HepG2 (cell line): ENCODE measurements at regions not wholly inside any gene's neighbourhood (a gene's known extent, or its start where the extent isn't known, plus 50 kb on each side); places are given as distances from the start of the nearest gene placed in this dataset.

Experiments used
- ATAC-seq: fragments of 200-7000 bp; cut with Tn5 transposase; 3 replicates; pipeline ENCODE4 v1.9.1; 2020; ENCODE audit warnings: mild to moderate bottlenecking, moderate library complexity
- BruUV-seq: library from RNA; stranded (reverse); fragments of 400-500 nt; replicated peaks from 2 replicates; lab custom pipeline; 2021; lab: Mats Ljungman, UMichigan
- CTCF ChIA-PET: fragments of 300-600 bp; formaldehyde crosslinking; extraction: SDS; loops from one replicate; lab custom pipeline; 2021; ENCODE audit warnings: low total read pairs, inconsistent platforms, low intra/inter-chr PET ratio; lab: Yijun Ruan, JAX
- POLR2A ChIA-PET: fragments of 350-600 bp; sonication (Branson Sonifier 250); formaldehyde crosslinking; loops from one replicate; lab custom pipeline; 2020; ENCODE audit warnings: antibody characterized with exemption, inconsistent platforms; lab: Yijun Ruan, JAX
- DNase-seq: peaks from one replicate; pipeline ENCODE4 v3.0.0-alpha.2; 2015; ENCODE audit warnings: low spot score
- FAIRE-seq: peaks from 3 replicates; lab custom pipeline; 2011; peaks lifted over from hg19 to GRCh38; lab: Jason Lieb, UNC
- H2AFZ ChIP-seq: one replicate; pipeline ENCODE4 v1.6.1; 2011; ENCODE audit warnings: low read length, inconsistent platforms
- H3K27ac ChIP-seq: fragments of 300-600 bp; 3 replicates; pipeline ENCODE4 v1.8.0; 2011; ENCODE audit warnings: mixed run types, mild to moderate bottlenecking, mixed read lengths, low read length, inconsistent platforms; ENCODE audit not compliant: insufficient read depth; ENCODE audit errors: extremely low read length
- H3K27me3 ChIP-seq, 2 experiments: fragments of 200-600 bp in 1 of 2; 2 replicates in 1 of 2; 3 replicates in 1 of 2; pipeline versions ENCODE4 v1.6.0 to v1.8.0; 2011; ENCODE audit warnings: low read length in 2 of 2, mild to moderate bottlenecking in 2 of 2, moderate library complexity in 2 of 2, inconsistent platforms in 1 of 2; ENCODE audit not compliant: insufficient read depth in 2 of 2, control insufficient read depth in 1 of 2
- H3K36me3 ChIP-seq, 2 experiments: fragments of 200-600 bp in 1 of 2; replicated peaks in 1 of 2; 2 replicates in 1 of 2; 3 replicates in 1 of 2; pipeline versions ENCODE4 v1.5.1 to v1.8.0; 2011; ENCODE audit warnings: low read length in 2 of 2, inconsistent platforms in 1 of 2; ENCODE audit not compliant: insufficient read depth in 2 of 2, control insufficient read depth in 1 of 2
- H3K4me1 ChIP-seq: 2 replicates; pipeline ENCODE4 v1.5.1; 2012; ENCODE audit warnings: low read length, inconsistent platforms; ENCODE audit not compliant: insufficient read depth
- H3K4me2 ChIP-seq: 2 replicates; pipeline ENCODE4 v1.6.0; 2011; ENCODE audit warnings: low read depth, low read length, inconsistent platforms
- H3K4me3 ChIP-seq, 3 experiments: fragments of 200-600 bp in 1 of 3; sonication (generic), shearing (Covaris generic) in 1 of 3; replicated peaks in 1 of 3; 2 replicates each; pipeline ENCODE4 v1.5.1; 2011 to 2016; ENCODE audit warnings: low read length in 3 of 3, inconsistent platforms in 2 of 3, low read depth in 2 of 3, mild to moderate bottlenecking in 2 of 3, control low read depth in 1 of 3, mixed read lengths in 1 of 3; ENCODE audit not compliant: insufficient read depth in 1 of 3
- H3K79me2 ChIP-seq: one replicate; pipeline ENCODE4 v1.6.1; 2011; ENCODE audit warnings: low read length, inconsistent platforms; ENCODE audit not compliant: insufficient read depth
- H3K9ac ChIP-seq: 2 replicates; pipeline ENCODE4 v1.6.0; 2011; ENCODE audit warnings: mild to moderate bottlenecking, low read depth, low read length, inconsistent platforms; ENCODE audit not compliant: insufficient read depth
- H3K9me3 ChIP-seq: 2 replicates; pipeline ENCODE4 v1.5.1; 2012; ENCODE audit warnings: mild to moderate bottlenecking, low read length
- H4K20me1 ChIP-seq: 2 replicates; pipeline ENCODE4 v1.6.0; 2011; ENCODE audit warnings: inconsistent platforms, mild to moderate bottlenecking, low read length, moderate library complexity; ENCODE audit not compliant: insufficient read depth
- BCL6 ChIP-seq: IDR thresholded peaks from 2 replicates; pipeline ENCODE4 v1.6.1; 2016; ENCODE audit warnings: missing genetic modification reagents, missing compliant biosample characterization
- CAMTA2 ChIP-seq: sonication (generic); formaldehyde crosslinking; IDR thresholded peaks from 2 replicates; pipeline ENCODE4 v1.4.0; 2020; ENCODE audit warnings: mild to moderate bottlenecking, missing genetic modification reagents, borderline replicate concordance
- CC2D1A ChIP-seq: sonication (generic); formaldehyde crosslinking; IDR thresholded peaks from 2 replicates; pipeline ENCODE4 v1.8.1; 2023; ENCODE audit warnings: mild to moderate bottlenecking, missing genetic modification reagents
- KLF11 ChIP-seq: IDR thresholded peaks from 2 replicates; pipeline ENCODE4 v1.6.1; 2016; ENCODE audit warnings: missing compliant biosample characterization
- MAF1 ChIP-seq: sonication (generic); formaldehyde crosslinking; IDR thresholded peaks from 2 replicates; pipeline ENCODE4 v1.5.0; 2020; ENCODE audit warnings: missing genetic modification reagents, borderline replicate concordance
- NCOA5 ChIP-seq: sonication (generic); formaldehyde crosslinking; IDR thresholded peaks from 2 replicates; pipeline ENCODE4 v1.4.0; 2020; ENCODE audit warnings: missing genetic modification reagents
- NFE2L2 ChIP-seq: fragments of 150-350 bp; IDR thresholded peaks from 2 replicates; pipeline ENCODE4 v1.6.1; 2014; ENCODE audit warnings: low read length
- PCBP1 ChIP-seq: fragments of 200-400 bp; formaldehyde crosslinking; IDR thresholded peaks from 2 replicates; pipeline ENCODE4 v1.6.1; 2017; ENCODE audit warnings: mild to moderate bottlenecking, low read depth, low read length, borderline replicate concordance
- PHF21A ChIP-seq: sonication (generic); formaldehyde crosslinking; IDR thresholded peaks from 2 replicates; pipeline ENCODE4 v1.5.0; 2020; ENCODE audit warnings: mild to moderate bottlenecking, missing genetic modification reagents
- TSC22D2 ChIP-seq: sonication (generic); formaldehyde crosslinking; IDR thresholded peaks from 2 replicates; pipeline ENCODE4 v1.5.1; 2020; ENCODE audit warnings: missing genetic modification reagents, mild to moderate bottlenecking, borderline replicate concordance
- ZNF296 ChIP-seq: sonication (generic); formaldehyde crosslinking; conservative IDR thresholded peaks from 2 replicates; pipeline ENCODE4 v1.5.0; 2020; ENCODE audit warnings: mild to moderate bottlenecking, missing genetic modification reagents
- ZNF629 ChIP-seq: sonication (generic); formaldehyde crosslinking; conservative IDR thresholded peaks from 2 replicates; pipeline ENCODE4 v1.5.0; 2020; ENCODE audit warnings: missing genetic modification reagents
- ZNF660 ChIP-seq: sonication (generic); formaldehyde crosslinking; IDR thresholded peaks from 2 replicates; pipeline ENCODE4 v1.5.1; 2020; ENCODE audit warnings: mild to moderate bottlenecking, low read depth, missing genetic modification reagents, borderline replicate concordance
- in situ Hi-C: cut with HindIII; loops from 2 replicates; pipeline ENCODE4 v1.10.0; 2017; ENCODE audit warnings: low pct_unique_long_range_greater_than_20kb; ENCODE audit not compliant: extremely low pct_ligation_motif_present
- intact Hi-C: fragments of 100-400 bp; cut with micrococcal nuclease; formaldehyde crosslinking; loops from one replicate; pipeline ENCODE4 v1.10.0; 2022; ENCODE audit not compliant: unreplicated experiment
- TF ChIP-seq, protein P1 (sequence below), 2 experiments: sonication (generic) in 1 of 2; formaldehyde crosslinking in 1 of 2; IDR thresholded peaks; 2 replicates each; pipeline versions ENCODE4 v1.6.1 to v1.9.0; 2014 to 2022; ENCODE audit warnings: antibody characterized with exemption in 1 of 2, borderline replicate concordance in 1 of 2, inconsistent platforms in 1 of 2, low read depth in 1 of 2, missing genetic modification reagents in 1 of 2
- TF ChIP-seq, protein P2 (sequence below): sonication (generic); formaldehyde crosslinking; IDR thresholded peaks from 2 replicates; pipeline ENCODE4 v1.5.0; 2020; ENCODE audit warnings: mild to moderate bottlenecking, missing genetic modification reagents
- TF ChIP-seq, protein P3 (sequence below): sonication (generic); formaldehyde crosslinking; IDR thresholded peaks from 2 replicates; pipeline ENCODE4 v1.5.0; 2020; ENCODE audit warnings: missing genetic modification reagents

DNA sequence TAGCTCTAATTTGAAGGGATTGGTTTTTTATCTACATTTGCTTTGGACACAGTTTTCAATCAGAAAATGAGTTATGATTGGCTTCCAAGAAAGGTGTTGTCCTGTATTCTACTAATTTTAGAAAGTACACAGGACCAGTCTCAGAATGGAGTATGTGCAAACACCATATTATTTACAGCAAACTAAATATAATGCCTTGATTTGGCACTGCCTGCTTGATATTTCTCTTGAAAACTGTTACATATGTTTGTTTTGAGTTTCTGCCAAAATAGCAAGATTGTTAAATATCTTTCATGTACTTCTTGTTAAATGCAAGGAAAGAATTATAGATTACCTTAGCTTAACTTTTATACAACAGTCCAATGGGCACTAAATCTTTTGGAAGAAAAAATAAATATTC is 694.9 kb downstream of the KCNJ3 start:
- no peak overlapping the region for H3K4me2 ChIP-seq
- in situ Hi-C loops, result no loop called here
- CTCF ChIA-PET, result no interaction called here
- no peaks in the 10 kb centered on the region for H3K27me3 ChIP-seq
- no peak overlapping the region for H3K9ac ChIP-seq
- intact Hi-C loops, result no loop called here
- peaks cover 4% of the 10 kb centered on the region; the same call in 1 of the 2 replicates for H3K9me3 ChIP-seq
- ATAC-seq, result no peak
- TF ChIP-seq ZNF629 (CRISPR knock-in tag), result no peak
- no peak for TF ChIP-seq TSC22D2 (CRISPR knock-in tag)
- TF ChIP-seq, protein P1, sequence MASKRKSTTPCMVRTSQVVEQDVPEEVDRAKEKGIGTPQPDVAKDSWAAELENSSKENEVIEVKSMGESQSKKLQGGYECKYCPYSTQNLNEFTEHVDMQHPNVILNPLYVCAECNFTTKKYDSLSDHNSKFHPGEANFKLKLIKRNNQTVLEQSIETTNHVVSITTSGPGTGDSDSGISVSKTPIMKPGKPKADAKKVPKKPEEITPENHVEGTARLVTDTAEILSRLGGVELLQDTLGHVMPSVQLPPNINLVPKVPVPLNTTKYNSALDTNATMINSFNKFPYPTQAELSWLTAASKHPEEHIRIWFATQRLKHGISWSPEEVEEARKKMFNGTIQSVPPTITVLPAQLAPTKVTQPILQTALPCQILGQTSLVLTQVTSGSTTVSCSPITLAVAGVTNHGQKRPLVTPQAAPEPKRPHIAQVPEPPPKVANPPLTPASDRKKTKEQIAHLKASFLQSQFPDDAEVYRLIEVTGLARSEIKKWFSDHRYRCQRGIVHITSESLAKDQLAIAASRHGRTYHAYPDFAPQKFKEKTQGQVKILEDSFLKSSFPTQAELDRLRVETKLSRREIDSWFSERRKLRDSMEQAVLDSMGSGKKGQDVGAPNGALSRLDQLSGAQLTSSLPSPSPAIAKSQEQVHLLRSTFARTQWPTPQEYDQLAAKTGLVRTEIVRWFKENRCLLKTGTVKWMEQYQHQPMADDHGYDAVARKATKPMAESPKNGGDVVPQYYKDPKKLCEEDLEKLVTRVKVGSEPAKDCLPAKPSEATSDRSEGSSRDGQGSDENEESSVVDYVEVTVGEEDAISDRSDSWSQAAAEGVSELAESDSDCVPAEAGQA (IDR thresholded peaks at IDR 0.05; ENCODE audit: low read depth), result no peak
- TF ChIP-seq, protein P1 (CRISPR knock-in tag; IDR thresholded peaks at IDR 0.05; ENCODE audit: borderline replicate concordance), result no peak
- no peak for TF ChIP-seq MAF1
- no peak for TF ChIP-seq KLF11 (CRISPR knock-in tag)
- no peak for TF ChIP-seq NFE2L2
- TF ChIP-seq PHF21A (CRISPR knock-in tag), result no peak
- TF ChIP-seq NCOA5 (CRISPR knock-in tag), result no peak
- TF ChIP-seq ZNF660, result no peak
- no peak for TF ChIP-seq CC2D1A (CRISPR knock-in tag)
- no peak for TF ChIP-seq CAMTA2 (CRISPR knock-in tag)
- no peak for TF ChIP-seq BCL6 (CRISPR knock-in tag)
- TF ChIP-seq, protein P2, sequence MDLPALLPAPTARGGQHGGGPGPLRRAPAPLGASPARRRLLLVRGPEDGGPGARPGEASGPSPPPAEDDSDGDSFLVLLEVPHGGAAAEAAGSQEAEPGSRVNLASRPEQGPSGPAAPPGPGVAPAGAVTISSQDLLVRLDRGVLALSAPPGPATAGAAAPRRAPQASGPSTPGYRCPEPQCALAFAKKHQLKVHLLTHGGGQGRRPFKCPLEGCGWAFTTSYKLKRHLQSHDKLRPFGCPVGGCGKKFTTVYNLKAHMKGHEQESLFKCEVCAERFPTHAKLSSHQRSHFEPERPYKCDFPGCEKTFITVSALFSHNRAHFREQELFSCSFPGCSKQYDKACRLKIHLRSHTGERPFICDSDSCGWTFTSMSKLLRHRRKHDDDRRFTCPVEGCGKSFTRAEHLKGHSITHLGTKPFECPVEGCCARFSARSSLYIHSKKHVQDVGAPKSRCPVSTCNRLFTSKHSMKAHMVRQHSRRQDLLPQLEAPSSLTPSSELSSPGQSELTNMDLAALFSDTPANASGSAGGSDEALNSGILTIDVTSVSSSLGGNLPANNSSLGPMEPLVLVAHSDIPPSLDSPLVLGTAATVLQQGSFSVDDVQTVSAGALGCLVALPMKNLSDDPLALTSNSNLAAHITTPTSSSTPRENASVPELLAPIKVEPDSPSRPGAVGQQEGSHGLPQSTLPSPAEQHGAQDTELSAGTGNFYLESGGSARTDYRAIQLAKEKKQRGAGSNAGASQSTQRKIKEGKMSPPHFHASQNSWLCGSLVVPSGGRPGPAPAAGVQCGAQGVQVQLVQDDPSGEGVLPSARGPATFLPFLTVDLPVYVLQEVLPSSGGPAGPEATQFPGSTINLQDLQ, result no peak
- no peak for TF ChIP-seq PCBP1
- no peak for TF ChIP-seq ZNF296 (CRISPR knock-in tag)
- TF ChIP-seq, protein P3, sequence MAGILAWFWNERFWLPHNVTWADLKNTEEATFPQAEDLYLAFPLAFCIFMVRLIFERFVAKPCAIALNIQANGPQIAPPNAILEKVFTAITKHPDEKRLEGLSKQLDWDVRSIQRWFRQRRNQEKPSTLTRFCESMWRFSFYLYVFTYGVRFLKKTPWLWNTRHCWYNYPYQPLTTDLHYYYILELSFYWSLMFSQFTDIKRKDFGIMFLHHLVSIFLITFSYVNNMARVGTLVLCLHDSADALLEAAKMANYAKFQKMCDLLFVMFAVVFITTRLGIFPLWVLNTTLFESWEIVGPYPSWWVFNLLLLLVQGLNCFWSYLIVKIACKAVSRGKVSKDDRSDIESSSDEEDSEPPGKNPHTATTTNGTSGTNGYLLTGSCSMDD (CRISPR knock-in tag), result no peak
- POLR2A ChIA-PET, result no interaction called here
- no peaks in the 10 kb centered on the region for H3K4me1 ChIP-seq
- no peak overlapping the region for H3K27ac ChIP-seq
- no peak for FAIRE-seq
- no peaks in the 10 kb centered on the region for H3K36me3 ChIP-seq
- no peak for DNase-seq
- H2AFZ ChIP-seq, result no peak overlapping the region
- H3K79me2 ChIP-seq, result no peaks in the 10 kb centered on the region
- no peaks in the 10 kb centered on the region for H4K20me1 ChIP-seq
- BruUV-seq, result no TSS peak
- no peak overlapping the region for H3K4me3 ChIP-seq
